ENCODE measurements at regions not wholly inside any gene's neighbourhood (a gene's known extent, or its start where the extent isn't known, plus 50 kb on each side); places are given as distances from the start of the nearest gene placed in this dataset.

- DNase-seq (ENCODE audit: low read depth) = no peak
- H3K4me3 ChIP-seq (ENCODE audit: low read length) = no peak overlapping the region
- TF ChIP-seq CTCF (conservative IDR thresholded peaks at IDR 0.05; ENCODE audit: low read depth, low read length) = no peak
Observed at GRCh38 chr20:21982559-21982958, 277.1 kb downstream of the PAX1 start.

GRCh38 chr20:21981597-21982344, 276.3 kb downstream of the PAX1 start:
- no peak for DNase-seq (ENCODE audit: low read depth)
- TF ChIP-seq CTCF (conservative IDR thresholded peaks at IDR 0.05; ENCODE audit: low read depth, low read length) = no peak
- H3K4me3 ChIP-seq (ENCODE audit: low read length) = no peak overlapping the region

- no peak for TF ChIP-seq CTCF (conservative IDR thresholded peaks at IDR 0.05; ENCODE audit: low read depth, low read length)
- H3K4me3 ChIP-seq (ENCODE audit: low read length) = no peak overlapping the region
- DNase-seq (ENCODE audit: low read depth) = no peak
Observed at GRCh38 chr20:21981179-21981578, 275.7 kb downstream of the PAX1 start.

GRCh38 chr20:21971436-21971835, 266.0 kb downstream of the PAX1 start:
- DNase-seq (ENCODE audit: low read depth) = no peak
- no peak for TF ChIP-seq CTCF (conservative IDR thresholded peaks at IDR 0.05; ENCODE audit: low read depth, low read length)
- H3K4me3 ChIP-seq (ENCODE audit: low read length) = no peak overlapping the region

- no peak for DNase-seq (ENCODE audit: low read depth)
- no peak for TF ChIP-seq CTCF (conservative IDR thresholded peaks at IDR 0.05; ENCODE audit: low read depth, low read length)
Observed at GRCh38 chr20:21968486-21968885, 263.0 kb downstream of the PAX1 start.

GRCh38 chr20:21967481-21967880, 262.0 kb downstream of the PAX1 start:
- no peak overlapping the region for H3K4me3 ChIP-seq (ENCODE audit: low read length)
- no peak for DNase-seq (ENCODE audit: low read depth)
- TF ChIP-seq CTCF (conservative IDR thresholded peaks at IDR 0.05; ENCODE audit: low read depth, low read length) = no peak

More at GRCh38 chr20:21968486-21968885, 263.0 kb downstream of the PAX1 start:
- no peak overlapping the region for H3K4me3 ChIP-seq (ENCODE audit: low read length)

- no peak for TF ChIP-seq CTCF (conservative IDR thresholded peaks at IDR 0.05; ENCODE audit: low read depth, low read length)
- DNase-seq (ENCODE audit: low read depth) = no peak
- no peak overlapping the region for H3K4me3 ChIP-seq (ENCODE audit: low read length)
Observed at GRCh38 chr20:21956591-21956990, 251.1 kb downstream of the PAX1 start.
